ENCODE measurements at regions not wholly inside any gene's neighbourhood (a gene's known extent, or its start where the extent isn't known, plus 50 kb on each side); places are given as distances from the start of the nearest gene placed in this dataset.

DNA sequence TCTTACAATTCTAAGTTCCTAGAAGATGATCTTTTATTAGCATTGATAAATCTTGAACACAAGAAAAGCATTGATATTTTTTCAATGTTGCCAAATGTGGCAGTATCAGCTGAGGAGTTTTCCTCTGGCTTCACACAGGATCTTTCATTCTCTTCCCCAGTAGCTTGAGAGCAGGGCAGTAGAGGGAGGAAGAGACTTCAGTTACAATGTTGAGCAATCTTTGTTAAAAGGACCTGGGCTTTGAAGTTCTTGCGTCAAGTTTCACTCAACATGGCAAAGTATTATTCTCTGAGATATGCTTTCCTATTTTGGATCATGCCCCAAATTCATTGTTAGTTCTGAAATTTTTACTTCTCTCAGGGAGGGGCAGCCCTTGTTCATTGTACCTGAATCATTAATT, 238.0 kb downstream of the COL12A1 start:
- TF ChIP-seq, protein P1, sequence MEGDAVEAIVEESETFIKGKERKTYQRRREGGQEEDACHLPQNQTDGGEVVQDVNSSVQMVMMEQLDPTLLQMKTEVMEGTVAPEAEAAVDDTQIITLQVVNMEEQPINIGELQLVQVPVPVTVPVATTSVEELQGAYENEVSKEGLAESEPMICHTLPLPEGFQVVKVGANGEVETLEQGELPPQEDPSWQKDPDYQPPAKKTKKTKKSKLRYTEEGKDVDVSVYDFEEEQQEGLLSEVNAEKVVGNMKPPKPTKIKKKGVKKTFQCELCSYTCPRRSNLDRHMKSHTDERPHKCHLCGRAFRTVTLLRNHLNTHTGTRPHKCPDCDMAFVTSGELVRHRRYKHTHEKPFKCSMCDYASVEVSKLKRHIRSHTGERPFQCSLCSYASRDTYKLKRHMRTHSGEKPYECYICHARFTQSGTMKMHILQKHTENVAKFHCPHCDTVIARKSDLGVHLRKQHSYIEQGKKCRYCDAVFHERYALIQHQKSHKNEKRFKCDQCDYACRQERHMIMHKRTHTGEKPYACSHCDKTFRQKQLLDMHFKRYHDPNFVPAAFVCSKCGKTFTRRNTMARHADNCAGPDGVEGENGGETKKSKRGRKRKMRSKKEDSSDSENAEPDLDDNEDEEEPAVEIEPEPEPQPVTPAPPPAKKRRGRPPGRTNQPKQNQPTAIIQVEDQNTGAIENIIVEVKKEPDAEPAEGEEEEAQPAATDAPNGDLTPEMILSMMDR (IDR thresholded peaks at IDR 0.05), result no peak
- TF ChIP-seq POLR2A (IDR thresholded peaks at IDR 0.05), result no peak

Measured in breast epithelium (tissue), 3 donors.